ENCODE measurements at regions not wholly inside any gene's neighbourhood (a gene's known extent, or its start where the extent isn't known, plus 50 kb on each side); places are given as distances from the start of the nearest gene placed in this dataset.

GRCh38 chr2:123578016-123578415, 447.1 kb upstream of the CNTNAP5 start:
- intact Hi-C loops (cut with DNase I) = no loop called here
- DNase-seq (no peak), FAIRE-seq (no peak)
- H3K9ac ChIP-seq (ENCODE audit: low read length in 3 of 3) = no peak overlapping the region
- no peak overlapping the region for H3K4me3 ChIP-seq (ENCODE audit: low read length in 3 of 3)
- no peaks in the 10 kb centered on the region for H3K36me3 ChIP-seq (ENCODE audit: control insufficient read depth in 2 of 3, insufficient read depth in 3 of 3, low read length in 3 of 3)
- no peak for TF ChIP-seq CTCF (IDR thresholded peaks at IDR 0.05; ENCODE audit: borderline replicate concordance, extremely low read depth, insufficient read depth)
- H3K4me1 ChIP-seq (ENCODE audit: control insufficient read depth in 2 of 3, insufficient read depth in 2 of 3, low read depth in 1 of 3, low read length in 3 of 3) = no peaks in the 10 kb centered on the region
- H3K27me3 ChIP-seq (ENCODE audit: control insufficient read depth, insufficient read depth, low read length) = no peaks in the 10 kb centered on the region
- no peaks in the 10 kb centered on the region for H3K9me3 ChIP-seq (ENCODE audit: control insufficient read depth in 2 of 3, insufficient read depth in 1 of 3, low read length in 3 of 3)
- no peak overlapping the region for H3K27ac ChIP-seq (ENCODE audit: low read depth in 2 of 2, low read length in 2 of 2)

- no peaks in the 10 kb centered on the region for H3K27me3 ChIP-seq (ENCODE audit: control insufficient read depth, insufficient read depth, low read length)
- FAIRE-seq = no peak
- H3K36me3 ChIP-seq (ENCODE audit: control insufficient read depth in 2 of 3, insufficient read depth in 3 of 3, low read length in 3 of 3) = no peaks in the 10 kb centered on the region
- no peak overlapping the region for H3K27ac ChIP-seq (ENCODE audit: low read depth in 2 of 2, low read length in 2 of 2)
- H3K4me3 ChIP-seq (ENCODE audit: low read length in 3 of 3) = no peak overlapping the region
- no peak overlapping the region for H3K9ac ChIP-seq (ENCODE audit: low read length in 3 of 3)
- TF ChIP-seq CTCF (IDR thresholded peaks at IDR 0.05; ENCODE audit: borderline replicate concordance, extremely low read depth, insufficient read depth) = no peak
- intact Hi-C loops (cut with DNase I) = no loop called here
- H3K4me1 ChIP-seq (ENCODE audit: control insufficient read depth in 2 of 3, insufficient read depth in 2 of 3, low read depth in 1 of 3, low read length in 3 of 3) = no peaks in the 10 kb centered on the region
- DNase-seq = no peak
- no peaks in the 10 kb centered on the region for H3K9me3 ChIP-seq (ENCODE audit: control insufficient read depth in 2 of 3, insufficient read depth in 1 of 3, low read length in 3 of 3)
These were observed 428.5 kb upstream of the CNTNAP5 start for GRCh38 chr2:123596621-123597020.

- H3K27me3 ChIP-seq (ENCODE audit: control insufficient read depth, insufficient read depth, low read length) = no peaks in the 10 kb centered on the region
- DNase-seq = no peak
- intact Hi-C loops (cut with DNase I) = no loop called here
- no peak overlapping the region for H3K9ac ChIP-seq (ENCODE audit: low read length in 3 of 3)
- H3K36me3 ChIP-seq (ENCODE audit: control insufficient read depth in 2 of 3, insufficient read depth in 3 of 3, low read length in 3 of 3) = no peaks in the 10 kb centered on the region
- H3K9me3 ChIP-seq (ENCODE audit: control insufficient read depth in 2 of 3, insufficient read depth in 1 of 3, low read length in 3 of 3) = no peaks in the 10 kb centered on the region
- no peak overlapping the region for H3K27ac ChIP-seq (ENCODE audit: low read depth in 2 of 2, low read length in 2 of 2)
- TF ChIP-seq CTCF (IDR thresholded peaks at IDR 0.05; ENCODE audit: borderline replicate concordance, extremely low read depth, insufficient read depth) = no peak
- no peak overlapping the region for H3K4me3 ChIP-seq (ENCODE audit: low read length in 3 of 3)
- FAIRE-seq = no peak
- no peaks in the 10 kb centered on the region for H3K4me1 ChIP-seq (ENCODE audit: control insufficient read depth in 2 of 3, insufficient read depth in 2 of 3, low read depth in 1 of 3, low read length in 3 of 3)
These were observed 427.1 kb upstream of the CNTNAP5 start for GRCh38 chr2:123597988-123598387.

GRCh38 chr2:123606631-123607030, 418.5 kb upstream of the CNTNAP5 start:
- DNase-seq (no peak), FAIRE-seq (no peak)
- TF ChIP-seq CTCF (IDR thresholded peaks at IDR 0.05; ENCODE audit: borderline replicate concordance, extremely low read depth, insufficient read depth) = no peak

More at GRCh38 chr2:123606631-123607030, 418.5 kb upstream of the CNTNAP5 start:
- Histone ChIP-seq H3K9me3 (ENCODE audit: control insufficient read depth in 2 of 3, insufficient read depth in 1 of 3, low read length in 3 of 3) (no peaks in the 10 kb centered on the region), H3K36me3 (ENCODE audit: control insufficient read depth in 2 of 3, insufficient read depth in 3 of 3, low read length in 3 of 3) (no peaks in the 10 kb centered on the region), H3K4me3 (ENCODE audit: low read length in 3 of 3) (no peak overlapping the region), H3K27ac (ENCODE audit: low read depth in 2 of 2, low read length in 2 of 2) (no peak overlapping the region), H3K9ac (ENCODE audit: low read length in 3 of 3) (no peak overlapping the region), H3K27me3 (ENCODE audit: control insufficient read depth, insufficient read depth, low read length) (no peaks in the 10 kb centered on the region), H3K4me1 (ENCODE audit: control insufficient read depth in 2 of 3, insufficient read depth in 2 of 3, low read depth in 1 of 3, low read length in 3 of 3) (no peaks in the 10 kb centered on the region)
- intact Hi-C loops (cut with DNase I) = no loop called here
